HG03064 (cell line): ENCODE measurements at regions not wholly inside any gene's neighbourhood (a gene's known extent, or its start where the extent isn't known, plus 50 kb on each side); places are given as distances from the start of the nearest gene placed in this dataset.
"Not testable (repeated sequence)": the region's sequence is repeated elsewhere in the genome, so short reads cannot be mapped to it uniquely, and the experiment has no call there.

Experiments used
- ATAC-seq: cut with Tn5 transposase; IDR thresholded peaks from one replicate; pipeline ENCODE4 v1.9.1; 2021; ENCODE audit warnings: low read depth; ENCODE audit not compliant: unreplicated experiment

GRCh38 chr6:141413196-141413595, 719.5 kb upstream of the GJE1 start:
- no peak for ATAC-seq

DNA sequence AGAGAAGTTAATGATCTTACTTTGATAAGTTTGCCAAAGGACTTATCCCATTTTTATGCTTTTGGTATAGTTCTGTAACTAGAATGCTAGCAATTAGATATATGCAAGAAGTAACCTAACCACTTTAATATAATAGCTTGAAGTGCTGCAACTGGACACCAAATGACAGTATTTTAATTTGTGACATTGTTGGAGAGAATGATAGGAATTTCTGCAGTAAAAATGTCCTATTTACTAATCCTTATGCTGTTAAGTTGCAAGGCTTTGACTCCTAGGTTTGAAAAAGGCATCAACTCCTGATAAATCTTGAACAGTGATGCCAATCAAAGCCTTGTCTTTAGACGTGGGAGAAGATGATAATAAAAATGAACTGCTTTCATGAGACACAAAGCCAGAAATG, 726.0 kb upstream of the GJE1 start:
- ATAC-seq: no peak

- ATAC-seq: no peak
These were observed 728.9 kb upstream of the GJE1 start for GRCh38 chr6:141403827-141404226.

DNA sequence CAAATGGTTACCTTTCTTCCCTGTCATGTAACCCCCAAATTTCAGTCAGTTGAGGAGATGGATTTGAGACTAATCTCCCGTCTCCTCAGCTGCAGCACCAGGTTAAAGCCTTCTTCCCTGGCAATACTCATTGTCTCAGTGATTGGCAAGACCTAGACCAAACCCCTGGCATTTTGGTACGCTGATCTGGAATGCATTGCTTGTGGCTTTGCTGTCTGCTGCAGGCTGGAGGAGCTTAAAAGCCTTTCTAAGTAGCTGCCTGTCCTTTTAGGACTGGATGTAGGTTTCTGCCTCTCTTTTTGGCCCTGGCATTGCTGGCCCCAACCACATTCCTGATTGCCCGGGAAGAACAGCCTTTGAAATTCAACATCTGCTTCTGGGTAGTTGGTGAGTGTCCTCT, 729.6 kb upstream of the GJE1 start:
- ATAC-seq: no peak

DNA sequence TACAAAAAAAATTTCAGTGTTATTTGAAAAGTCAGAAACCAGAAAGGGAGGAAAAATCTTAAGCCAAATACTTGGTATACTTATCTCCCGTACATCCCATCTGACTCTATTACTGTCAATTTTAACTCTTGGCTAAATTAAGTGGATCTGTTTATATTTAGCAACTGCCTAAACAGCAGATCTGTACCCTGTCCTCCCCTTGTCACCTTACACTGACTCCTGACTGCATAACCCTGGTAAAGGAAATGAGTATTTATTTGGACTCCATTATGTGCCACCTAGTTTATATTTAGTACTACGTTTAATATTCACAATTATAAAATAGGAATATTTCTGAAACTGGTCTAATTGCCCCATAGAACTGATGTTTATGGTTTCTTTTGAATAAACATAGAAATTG, 730.2 kb upstream of the GJE1 start:
- ATAC-seq: no peak

DNA sequence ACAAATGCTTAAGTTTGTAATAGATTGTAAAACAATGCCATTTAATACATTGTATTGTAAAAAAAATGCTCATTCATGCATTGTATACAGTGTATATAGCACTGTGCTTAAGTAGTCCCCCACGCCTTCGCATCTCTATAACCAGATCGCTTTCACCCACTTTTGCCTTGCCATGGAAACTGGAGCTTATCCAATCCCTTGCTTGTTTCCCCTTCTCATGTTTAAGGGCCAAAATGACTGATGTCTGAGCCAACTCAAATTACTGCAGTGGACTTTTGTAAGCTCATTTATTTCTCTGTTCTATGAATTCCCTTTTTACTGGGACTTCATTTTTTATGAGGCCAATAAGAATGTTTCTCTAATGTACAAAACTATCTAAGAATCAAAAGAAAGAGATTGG, 730.9 kb upstream of the GJE1 start:
- ATAC-seq: no peak

DNA sequence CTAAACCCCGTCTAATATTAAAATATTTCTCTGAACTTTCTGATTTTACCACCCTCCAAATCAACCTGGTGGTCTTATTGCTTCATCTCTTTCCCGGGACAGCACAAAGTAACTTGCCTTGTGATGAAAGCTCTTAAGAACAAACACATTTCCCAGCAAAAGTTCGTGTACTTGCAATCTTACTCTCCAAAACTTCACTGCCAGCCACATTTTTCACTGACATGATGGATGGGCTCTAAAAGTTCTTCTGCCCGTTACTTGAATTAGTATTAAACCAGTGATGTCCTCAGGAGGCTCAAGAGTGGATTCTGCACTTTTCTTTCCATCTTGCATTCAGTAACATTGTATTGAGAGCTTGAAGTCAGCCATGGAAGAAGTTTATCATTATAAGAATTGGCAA, 731.6 kb upstream of the GJE1 start:
- ATAC-seq: no peak

GRCh38 chr6:141398949-141399348, 733.8 kb upstream of the GJE1 start:
- no peak for ATAC-seq

DNA sequence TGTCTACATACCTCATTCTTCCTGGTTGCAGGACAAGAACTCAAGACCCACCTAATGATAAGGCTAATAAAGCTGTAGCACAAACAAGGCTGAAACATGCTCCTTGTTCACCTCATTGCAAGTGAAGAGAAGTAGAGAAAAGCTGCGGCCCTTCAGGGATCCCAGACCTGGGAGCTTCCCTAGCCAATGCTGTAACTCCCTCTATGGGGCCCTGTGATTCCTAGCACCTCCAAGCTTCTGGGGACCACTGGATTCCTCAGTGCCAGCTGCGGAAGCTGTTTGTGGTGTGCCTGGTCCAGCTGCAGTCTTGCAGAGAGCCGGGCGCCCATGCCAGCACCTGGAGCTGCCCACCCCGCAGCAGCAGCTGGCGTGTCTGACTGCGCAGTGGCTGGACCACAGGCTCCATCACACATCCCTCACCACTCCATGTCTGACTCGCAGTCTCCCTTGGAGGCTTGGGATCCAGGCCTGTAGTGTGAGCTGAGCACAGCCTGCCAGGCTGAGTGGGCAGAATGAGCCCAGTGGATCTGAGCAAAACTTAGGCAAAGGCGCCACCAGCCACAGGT, 737.2 kb upstream of the GJE1 start:
- no peak for ATAC-seq

DNA sequence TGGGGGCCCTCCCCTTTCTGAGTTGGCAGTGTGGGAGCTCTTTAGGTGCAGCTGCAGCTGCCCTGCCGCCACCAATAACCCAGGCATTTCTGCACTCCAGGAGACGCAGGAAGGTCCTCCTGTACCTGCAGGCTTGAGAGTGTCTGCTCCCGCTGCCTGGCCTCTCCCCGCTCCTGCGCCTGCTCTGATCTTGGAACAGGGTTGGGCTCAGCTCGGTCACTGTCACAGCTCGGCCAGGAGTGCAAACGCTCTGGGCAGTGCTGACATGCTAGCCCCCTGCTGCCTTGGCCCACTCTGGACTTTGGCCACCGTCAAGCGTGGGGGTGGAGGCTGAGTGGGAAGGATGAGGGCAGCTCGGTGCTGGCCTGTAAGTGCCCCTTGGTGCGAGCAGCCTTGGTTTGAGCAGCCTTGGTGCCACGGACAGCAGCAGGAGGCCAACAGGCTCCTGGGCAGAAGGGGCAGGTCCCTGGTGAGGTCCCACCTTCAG, 738.1 kb upstream of the GJE1 start:
- ATAC-seq: no peak

GRCh38 chr6:141394125-141394536, 738.6 kb upstream of the GJE1 start:
- ATAC-seq: no peak

DNA sequence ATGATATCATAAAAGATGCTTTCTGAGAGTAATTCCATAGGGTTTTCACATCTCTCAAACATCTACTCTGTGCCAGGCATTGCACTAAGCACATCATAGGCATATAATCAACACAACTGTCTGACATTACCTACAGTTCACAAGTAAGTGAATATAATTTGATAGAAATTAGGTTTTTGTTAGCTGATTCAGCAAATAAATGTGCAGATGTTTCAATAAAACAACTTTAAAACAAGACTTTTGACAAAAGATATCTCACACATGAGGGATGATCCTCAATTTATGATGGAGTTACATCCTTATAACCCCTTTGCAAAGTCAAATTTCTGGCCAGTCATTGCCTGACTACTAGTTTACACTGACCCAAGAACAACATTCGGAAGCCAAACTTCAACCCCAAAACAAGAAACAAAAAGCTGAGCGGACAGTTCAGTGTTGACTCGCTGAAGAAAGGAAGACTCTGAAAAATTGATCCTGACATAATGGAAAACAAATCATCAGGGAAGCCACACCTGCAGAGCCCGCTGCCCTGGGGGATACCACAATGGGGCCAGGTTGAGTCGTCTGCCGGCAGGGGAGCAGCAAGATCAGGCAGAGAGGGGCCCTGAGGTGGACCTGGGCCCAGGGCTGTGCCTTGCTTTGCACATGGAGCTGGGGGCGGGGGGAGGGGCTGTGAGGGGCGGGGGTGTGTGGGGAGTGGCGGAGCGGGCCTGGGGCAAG, 739.2 kb upstream of the GJE1 start:
- ATAC-seq: no peak

DNA sequence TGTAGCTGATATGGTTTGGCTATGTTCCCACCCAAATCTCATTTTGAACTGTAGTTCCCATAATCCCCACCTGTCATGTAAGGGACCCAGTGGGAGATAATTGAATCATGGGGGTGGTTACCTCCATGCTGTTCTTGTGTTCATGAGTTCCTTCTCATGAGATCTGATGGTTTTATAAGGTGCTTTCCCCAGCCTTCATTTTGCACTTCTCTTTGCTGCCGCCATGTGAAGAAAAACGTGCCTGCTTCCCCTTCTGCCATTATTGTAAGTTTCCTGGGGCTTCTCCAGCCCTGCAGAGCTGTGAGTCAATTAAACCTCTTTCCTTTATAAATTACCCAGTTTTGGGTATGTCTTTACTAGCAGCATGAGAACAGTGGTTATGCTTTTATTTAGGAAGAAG, 741.6 kb upstream of the GJE1 start:
- ATAC-seq: not testable (repeated sequence)

- no peak for ATAC-seq
These were observed 744.1 kb upstream of the GJE1 start for GRCh38 chr6:141388666-141389065.

DNA sequence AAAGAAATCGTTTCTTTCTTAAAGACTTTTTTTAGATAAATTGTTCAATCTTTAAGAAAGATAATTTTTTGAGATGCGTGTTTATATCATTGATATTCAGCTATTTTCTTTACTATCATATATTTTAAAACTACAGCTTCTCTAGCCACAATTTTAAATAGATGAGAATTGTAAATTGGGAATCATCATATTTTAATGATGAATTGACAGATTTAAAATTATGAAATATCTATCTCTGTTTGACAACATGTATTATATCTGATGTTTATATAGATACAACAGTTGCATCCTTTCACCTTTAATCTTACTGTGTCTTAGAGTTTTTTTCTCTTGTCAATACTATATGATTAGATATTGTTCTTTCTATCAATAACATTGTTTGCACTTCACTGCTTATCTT, 762.3 kb upstream of the GJE1 start:
- no peak for ATAC-seq

DNA sequence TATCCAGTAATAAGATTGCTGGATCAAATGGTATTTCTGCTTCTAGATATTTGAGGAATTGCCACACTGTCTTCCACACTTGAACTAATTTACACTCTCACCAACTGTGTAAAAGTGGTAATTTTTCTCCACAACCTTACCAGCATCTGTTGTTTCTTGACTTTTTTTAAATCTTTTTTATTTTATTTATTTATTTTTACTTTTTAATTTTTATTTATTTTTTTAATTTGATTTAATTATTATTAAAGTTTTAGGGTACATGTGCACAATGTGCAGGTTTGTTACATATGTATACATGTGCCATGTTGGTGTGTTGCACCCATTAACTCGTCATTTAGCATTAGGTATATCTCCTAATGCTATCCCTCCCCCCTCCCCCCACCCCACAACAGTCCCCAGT, 765.9 kb upstream of the GJE1 start:
- ATAC-seq: not testable (repeated sequence)

- ATAC-seq: no peak
These were observed 768.0 kb upstream of the GJE1 start for GRCh38 chr6:141364694-141365093.

- ATAC-seq: no peak
These were observed 768.5 kb upstream of the GJE1 start for GRCh38 chr6:141364232-141364631.

- no peak for ATAC-seq
These were observed 771.2 kb upstream of the GJE1 start for GRCh38 chr6:141361559-141361958.

DNA sequence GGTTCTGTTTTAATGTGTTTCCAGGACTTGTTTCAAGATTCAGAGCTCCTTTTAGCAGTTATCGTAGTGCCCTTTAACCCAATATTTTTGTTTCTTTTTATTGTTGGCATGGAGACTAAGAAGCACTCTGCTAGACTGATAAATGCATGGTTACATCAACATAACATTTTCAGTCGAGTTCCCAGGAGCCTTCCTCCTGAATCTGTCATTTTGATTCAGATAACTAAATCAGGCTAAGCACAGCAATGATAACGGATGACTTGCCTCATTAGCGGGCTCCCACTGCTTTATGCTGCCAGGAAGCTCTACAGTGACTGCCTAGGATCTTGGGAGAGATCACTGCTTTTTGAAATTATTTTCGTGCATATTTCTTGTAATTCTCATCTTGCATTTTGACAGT, 772.8 kb upstream of the GJE1 start:
- ATAC-seq: no peak

DNA sequence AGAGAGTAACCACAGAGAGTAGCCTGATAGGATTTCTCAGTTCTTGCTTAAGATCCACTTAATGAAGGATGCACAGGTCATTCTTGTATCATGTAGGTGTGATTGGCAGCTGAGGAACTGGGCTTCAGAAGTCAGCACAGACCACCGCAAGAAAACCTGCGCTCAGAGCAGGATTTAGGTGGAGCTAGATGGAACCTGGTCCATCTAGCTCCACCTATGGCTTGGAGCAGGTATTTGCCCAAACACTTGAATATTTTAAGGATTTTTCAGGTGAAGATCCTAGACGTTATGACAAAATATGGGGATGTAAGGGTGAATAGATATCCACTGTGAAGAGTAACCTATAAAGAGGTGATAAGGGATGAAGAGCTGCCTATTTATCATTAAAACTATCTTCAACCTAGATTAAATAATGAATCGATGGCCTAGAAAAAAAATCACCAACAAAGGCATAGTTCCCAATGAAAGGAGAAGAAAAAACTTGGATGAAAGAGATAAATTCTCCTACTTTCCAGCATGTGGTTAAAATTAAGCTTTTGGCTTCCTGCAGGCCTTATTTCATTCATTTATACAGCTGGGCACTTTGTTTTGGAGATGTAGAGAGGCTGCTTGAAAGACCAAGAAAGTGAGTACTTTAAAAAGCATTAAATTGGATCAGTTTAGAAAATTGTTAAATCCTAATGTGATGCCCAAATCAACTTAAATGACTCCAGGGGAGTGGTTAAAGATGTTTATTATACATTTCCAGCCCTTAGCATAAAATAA, 778.4 kb upstream of the GJE1 start:
- ATAC-seq: no peak

DNA sequence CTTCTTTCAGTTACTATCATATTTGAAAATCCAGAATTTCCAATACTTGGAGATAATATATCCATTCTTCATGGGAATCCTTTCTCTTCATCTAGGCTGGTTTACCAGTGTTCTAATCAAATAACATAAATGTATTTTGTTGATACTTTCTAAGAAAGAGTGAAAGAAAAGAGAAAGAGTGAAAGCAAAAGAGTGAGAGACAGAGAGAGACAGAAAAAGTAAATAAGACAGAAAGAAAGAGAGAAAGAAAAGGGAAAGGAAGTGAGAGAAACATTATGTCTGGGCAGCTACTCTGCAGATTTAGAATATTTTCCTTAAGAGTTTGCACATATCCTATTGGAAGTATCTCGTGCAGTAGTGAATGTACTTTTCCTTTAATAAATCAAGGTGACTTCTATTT, 781.0 kb upstream of the GJE1 start:
- ATAC-seq: no peak
